PFSK-1 (cell line): ENCODE measurements at regions not wholly inside any gene's neighbourhood (a gene's known extent, or its start where the extent isn't known, plus 50 kb on each side); places are given as distances from the start of the nearest gene placed in this dataset.

Experiments used
- FOXP2 ChIP-seq: optimal IDR thresholded peaks from 2 replicates; pipeline ENCODE3; 2011; ENCODE audit warnings: borderline replicate concordance, control low read depth, inconsistent platforms; ENCODE audit not compliant: insufficient read depth; ENCODE audit errors: extremely low read length, extremely low read depth
- POLR2AphosphoS5 ChIP-seq: IDR thresholded peaks from 2 replicates; pipeline ENCODE4 v1.6.1; 2012; ENCODE audit warnings: low read depth, mild to moderate bottlenecking, control low read depth, low read length, moderate library complexity
- SIN3A ChIP-seq: IDR thresholded peaks from 2 replicates; pipeline ENCODE4 v1.6.1; 2012; ENCODE audit warnings: mild to moderate bottlenecking, low read length, moderate library complexity, borderline replicate concordance; ENCODE audit not compliant: insufficient read depth
- TAF1 ChIP-seq: IDR thresholded peaks from 2 replicates; pipeline ENCODE4 v1.6.1; 2012; ENCODE audit warnings: low read length, control low read depth, borderline replicate concordance; ENCODE audit not compliant: insufficient read depth
- TF ChIP-seq, protein P1 (sequence below), 2 experiments: IDR thresholded peaks; 2 replicates each; pipeline versions ENCODE4 v1.6.1 to v1.8.0; 2011 to 2012; ENCODE audit warnings: low read depth in 2 of 2, low read length in 2 of 2, control low read depth in 1 of 2, inconsistent platforms in 1 of 2, mild to moderate bottlenecking in 1 of 2, moderate library complexity in 1 of 2; ENCODE audit not compliant: insufficient read depth in 1 of 2

GRCh38 chr15:99493461-99493860 lies 72.3 kb upstream of the MEF2A start:
- no peak for TF ChIP-seq TAF1
- TF ChIP-seq, protein P1, sequence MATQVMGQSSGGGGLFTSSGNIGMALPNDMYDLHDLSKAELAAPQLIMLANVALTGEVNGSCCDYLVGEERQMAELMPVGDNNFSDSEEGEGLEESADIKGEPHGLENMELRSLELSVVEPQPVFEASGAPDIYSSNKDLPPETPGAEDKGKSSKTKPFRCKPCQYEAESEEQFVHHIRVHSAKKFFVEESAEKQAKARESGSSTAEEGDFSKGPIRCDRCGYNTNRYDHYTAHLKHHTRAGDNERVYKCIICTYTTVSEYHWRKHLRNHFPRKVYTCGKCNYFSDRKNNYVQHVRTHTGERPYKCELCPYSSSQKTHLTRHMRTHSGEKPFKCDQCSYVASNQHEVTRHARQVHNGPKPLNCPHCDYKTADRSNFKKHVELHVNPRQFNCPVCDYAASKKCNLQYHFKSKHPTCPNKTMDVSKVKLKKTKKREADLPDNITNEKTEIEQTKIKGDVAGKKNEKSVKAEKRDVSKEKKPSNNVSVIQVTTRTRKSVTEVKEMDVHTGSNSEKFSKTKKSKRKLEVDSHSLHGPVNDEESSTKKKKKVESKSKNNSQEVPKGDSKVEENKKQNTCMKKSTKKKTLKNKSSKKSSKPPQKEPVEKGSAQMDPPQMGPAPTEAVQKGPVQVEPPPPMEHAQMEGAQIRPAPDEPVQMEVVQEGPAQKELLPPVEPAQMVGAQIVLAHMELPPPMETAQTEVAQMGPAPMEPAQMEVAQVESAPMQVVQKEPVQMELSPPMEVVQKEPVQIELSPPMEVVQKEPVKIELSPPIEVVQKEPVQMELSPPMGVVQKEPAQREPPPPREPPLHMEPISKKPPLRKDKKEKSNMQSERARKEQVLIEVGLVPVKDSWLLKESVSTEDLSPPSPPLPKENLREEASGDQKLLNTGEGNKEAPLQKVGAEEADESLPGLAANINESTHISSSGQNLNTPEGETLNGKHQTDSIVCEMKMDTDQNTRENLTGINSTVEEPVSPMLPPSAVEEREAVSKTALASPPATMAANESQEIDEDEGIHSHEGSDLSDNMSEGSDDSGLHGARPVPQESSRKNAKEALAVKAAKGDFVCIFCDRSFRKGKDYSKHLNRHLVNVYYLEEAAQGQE (IDR thresholded peaks at IDR 0.05; ENCODE audit: insufficient read depth in 1 of 2, low read depth in 2 of 2, low read length in 2 of 2), result no peak
- no peak for TF ChIP-seq FOXP2
- TF ChIP-seq SIN3A, result no peak
- no peak for TF ChIP-seq POLR2AphosphoS5

DNA sequence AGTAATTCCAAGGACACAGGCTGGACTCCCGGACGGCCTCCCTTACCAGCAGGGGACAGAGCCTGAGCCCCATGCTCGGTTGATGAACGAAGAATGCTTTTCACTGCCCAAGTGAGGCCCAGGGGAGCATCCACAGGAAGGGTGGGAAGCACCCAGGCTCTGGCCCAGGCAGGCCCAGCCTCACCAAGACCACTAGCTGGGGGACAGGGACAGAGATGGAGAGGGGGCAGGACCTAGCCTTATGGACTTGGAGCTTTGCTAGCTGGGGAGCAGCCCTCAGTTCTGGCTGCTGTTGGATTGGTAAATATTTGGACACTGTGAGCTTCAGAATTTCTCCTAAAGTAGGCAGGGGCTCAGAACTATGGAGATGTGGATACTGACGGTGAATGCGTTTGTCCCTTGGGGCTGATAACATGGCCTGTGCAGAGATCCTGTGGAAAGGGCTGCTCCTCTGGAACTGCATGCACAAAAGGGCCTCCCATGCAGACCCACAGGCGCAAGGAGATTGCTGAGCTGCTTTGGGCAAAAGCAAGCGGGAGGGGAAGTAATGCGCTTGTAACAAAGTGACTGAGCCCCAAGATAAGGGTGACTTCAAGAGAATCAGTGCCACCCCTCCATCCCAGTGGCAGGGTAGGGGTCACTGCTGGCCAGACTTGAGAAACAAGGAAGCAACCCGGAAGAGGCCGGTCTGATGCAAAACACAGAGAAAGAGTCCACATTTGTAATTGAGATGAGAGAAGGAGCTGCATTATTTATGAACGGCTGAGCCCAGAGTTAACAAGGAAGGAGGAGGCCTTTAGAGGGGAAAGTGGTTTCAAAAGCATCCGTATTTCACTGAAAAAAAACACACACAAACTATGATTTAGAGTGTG lies 70.1 kb upstream of the MEF2A start:
- TF ChIP-seq SIN3A, result no peak
- TF ChIP-seq TAF1, result no peak
- TF ChIP-seq POLR2AphosphoS5, result no peak
- TF ChIP-seq FOXP2, result no peak
- TF ChIP-seq, protein P1 (IDR thresholded peaks at IDR 0.05; ENCODE audit: insufficient read depth in 1 of 2, low read depth in 2 of 2, low read length in 2 of 2), result no peak

- TF ChIP-seq, protein P1 (IDR thresholded peaks at IDR 0.05; ENCODE audit: insufficient read depth in 1 of 2, low read depth in 2 of 2, low read length in 2 of 2), result no peak
- no peak for TF ChIP-seq TAF1
- no peak for TF ChIP-seq FOXP2
- TF ChIP-seq POLR2AphosphoS5, result no peak
- no peak for TF ChIP-seq SIN3A
These were observed 69.5 kb upstream of the MEF2A start for GRCh38 chr15:99496302-99496629.

- TF ChIP-seq TAF1, result no peak
- TF ChIP-seq, protein P1 (IDR thresholded peaks at IDR 0.05; ENCODE audit: insufficient read depth in 1 of 2, low read depth in 2 of 2, low read length in 2 of 2), result no peak
- no peak for TF ChIP-seq SIN3A
- no peak for TF ChIP-seq FOXP2
- no peak for TF ChIP-seq POLR2AphosphoS5
These were observed 63.6 kb upstream of the MEF2A start for GRCh38 chr15:99502182-99502581.
